ENCODE measurements at regions not wholly inside any gene's neighbourhood (a gene's known extent, or its start where the extent isn't known, plus 50 kb on each side); places are given as distances from the start of the nearest gene placed in this dataset.

DNA sequence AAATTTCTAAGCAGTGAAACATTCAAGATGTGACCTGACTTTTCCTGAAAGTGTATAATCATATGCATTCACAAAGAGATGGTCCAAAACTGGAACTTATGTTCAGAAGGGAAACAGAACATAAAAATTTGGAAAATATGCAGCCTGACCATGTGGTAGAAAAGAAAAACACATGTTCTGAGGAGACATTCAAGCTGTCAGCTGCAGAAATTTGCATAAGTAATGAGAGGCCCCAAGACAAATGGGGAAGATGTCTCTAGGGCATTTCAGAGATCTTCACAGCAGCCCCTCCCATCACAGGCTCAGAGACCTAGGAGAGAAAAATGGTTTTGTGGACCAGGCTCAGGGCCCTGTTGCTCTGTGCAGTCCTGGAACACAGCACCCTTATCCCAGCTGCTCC is 123.8 kb downstream of the RPIA start:
- H3K4me3 ChIP-seq (ENCODE audit: low read depth in 1 of 2, low read length in 2 of 2), result no peak overlapping the region
- H3K9me3 ChIP-seq (ENCODE audit: control insufficient read depth in 2 of 2, insufficient read depth in 1 of 2, low read depth in 1 of 2, low read length in 1 of 2), result peaks cover 0 to 2% of the 10 kb centered on the region in 2 donors
- H3K27me3 ChIP-seq (ENCODE audit: control insufficient read depth in 1 of 2, insufficient read depth in 2 of 2, low read length in 2 of 2), result no peaks in the 10 kb centered on the region
- H3K36me3 ChIP-seq (ENCODE audit: control insufficient read depth in 2 of 2, insufficient read depth in 2 of 2, low read length in 1 of 2), result no peaks in the 10 kb centered on the region
- H3K4me1 ChIP-seq (ENCODE audit: control insufficient read depth in 2 of 2, insufficient read depth in 2 of 2, low read length in 1 of 2), result no peaks in the 10 kb centered on the region
- H3K27ac ChIP-seq (ENCODE audit: low read depth in 2 of 2, low read length in 1 of 2), result no peak overlapping the region

DNA sequence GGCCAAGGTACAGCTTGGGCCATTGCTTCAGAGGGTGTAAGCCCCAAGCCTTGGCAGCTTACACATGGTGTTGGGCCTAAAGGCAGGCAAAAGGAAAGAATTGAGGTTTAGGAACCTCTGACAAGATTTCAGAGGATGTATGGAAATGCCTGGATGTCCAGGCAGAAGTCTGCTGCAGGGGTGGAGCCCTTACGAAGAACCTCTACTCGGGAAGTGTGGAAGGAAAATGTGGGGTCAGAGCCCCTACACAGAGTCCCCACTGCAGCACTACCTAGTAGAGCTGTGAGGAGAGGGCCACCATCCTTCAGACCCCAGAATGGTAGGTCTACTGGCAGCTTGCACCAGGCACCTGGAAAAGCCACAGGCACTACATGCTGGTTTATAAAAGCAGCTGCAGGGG is 124.2 kb downstream of the RPIA start:
- Histone ChIP-seq H3K27ac (ENCODE audit: low read depth in 2 of 2, low read length in 1 of 2) (no peak overlapping the region), H3K4me3 (ENCODE audit: low read depth in 1 of 2, low read length in 2 of 2) (no peak overlapping the region), H3K9me3 (ENCODE audit: control insufficient read depth in 2 of 2, insufficient read depth in 1 of 2, low read depth in 1 of 2, low read length in 1 of 2) (peaks cover 0 to 2% of the 10 kb centered on the region in 2 donors), H3K36me3 (ENCODE audit: control insufficient read depth in 2 of 2, insufficient read depth in 2 of 2, low read length in 1 of 2) (no peaks in the 10 kb centered on the region), H3K27me3 (ENCODE audit: control insufficient read depth in 1 of 2, insufficient read depth in 2 of 2, low read length in 2 of 2) (no peaks in the 10 kb centered on the region), H3K4me1 (ENCODE audit: control insufficient read depth in 2 of 2, insufficient read depth in 2 of 2, low read length in 1 of 2) (no peaks in the 10 kb centered on the region)
- WGBS, 2 donors, result 93 to 97% methylated on average over 2 of the region's 2 CpGs

DNA sequence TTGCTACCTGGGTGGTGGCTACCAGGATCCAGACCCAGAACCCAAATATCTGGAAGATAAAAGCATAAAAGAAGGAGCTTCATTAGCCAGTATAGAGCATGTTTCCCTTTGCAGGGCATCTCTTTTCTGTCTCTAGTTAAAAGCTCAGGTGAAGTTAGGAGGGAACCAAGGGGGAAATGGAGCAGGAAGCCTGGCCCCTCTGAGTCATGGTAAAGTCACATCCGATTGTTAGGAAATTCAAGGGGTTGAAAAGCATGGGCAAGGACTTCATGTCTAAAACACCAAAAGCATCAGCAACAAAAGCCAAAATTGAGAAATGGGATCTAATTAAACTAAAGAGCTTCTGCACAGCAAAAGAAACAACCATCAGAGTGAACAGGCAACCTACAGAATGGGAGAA is 126.9 kb downstream of the RPIA start:
- no peaks in the 10 kb centered on the region for H3K9me3 ChIP-seq (ENCODE audit: control insufficient read depth in 2 of 2, insufficient read depth in 1 of 2, low read depth in 1 of 2, low read length in 1 of 2)
- H3K27me3 ChIP-seq (ENCODE audit: control insufficient read depth in 1 of 2, insufficient read depth in 2 of 2, low read length in 2 of 2), result no peaks in the 10 kb centered on the region
- WGBS, 2 donors, result 56 to 69% methylated on average over 1 of the region's 1 CpG
- H3K27ac ChIP-seq (ENCODE audit: low read depth in 2 of 2, low read length in 1 of 2), result no peak overlapping the region
- peaks cover 0 to 4% of the 10 kb centered on the region in 2 donors for H3K4me1 ChIP-seq (ENCODE audit: control insufficient read depth in 2 of 2, insufficient read depth in 2 of 2, low read length in 1 of 2)
- no peak overlapping the region for H3K4me3 ChIP-seq (ENCODE audit: low read depth in 1 of 2, low read length in 2 of 2)
- no peaks in the 10 kb centered on the region for H3K36me3 ChIP-seq (ENCODE audit: control insufficient read depth in 2 of 2, insufficient read depth in 2 of 2, low read length in 1 of 2)

DNA sequence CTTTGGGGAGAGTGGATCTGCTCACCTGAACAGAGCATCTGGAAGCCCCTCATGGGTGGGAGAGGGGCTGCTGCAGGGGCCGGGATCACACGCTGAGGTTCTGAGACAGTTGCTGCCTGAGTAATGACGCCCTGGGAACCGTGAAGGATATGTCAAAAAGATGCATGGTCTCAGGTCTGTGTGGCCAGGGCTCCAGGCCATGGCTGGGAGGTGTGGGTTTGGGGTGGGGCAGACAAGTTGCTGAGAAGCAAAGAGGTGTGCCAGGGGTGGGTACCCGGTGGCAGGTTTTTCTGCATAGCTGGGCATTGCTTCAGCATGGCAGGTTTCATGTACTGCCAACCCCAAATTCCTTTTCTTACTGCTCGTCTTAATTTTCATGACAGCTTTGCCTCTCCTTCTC is 133.5 kb downstream of the RPIA start:
- Histone ChIP-seq H3K36me3 (ENCODE audit: control insufficient read depth in 2 of 2, insufficient read depth in 2 of 2, low read length in 1 of 2) (no peaks in the 10 kb centered on the region), H3K27ac (ENCODE audit: low read depth in 2 of 2, low read length in 1 of 2) (peak overlapping the region; percentile 92 to 93)
- WGBS, 2 donors, result 43 to 47% methylated on average over 6 of the region's 6 CpGs

DNA sequence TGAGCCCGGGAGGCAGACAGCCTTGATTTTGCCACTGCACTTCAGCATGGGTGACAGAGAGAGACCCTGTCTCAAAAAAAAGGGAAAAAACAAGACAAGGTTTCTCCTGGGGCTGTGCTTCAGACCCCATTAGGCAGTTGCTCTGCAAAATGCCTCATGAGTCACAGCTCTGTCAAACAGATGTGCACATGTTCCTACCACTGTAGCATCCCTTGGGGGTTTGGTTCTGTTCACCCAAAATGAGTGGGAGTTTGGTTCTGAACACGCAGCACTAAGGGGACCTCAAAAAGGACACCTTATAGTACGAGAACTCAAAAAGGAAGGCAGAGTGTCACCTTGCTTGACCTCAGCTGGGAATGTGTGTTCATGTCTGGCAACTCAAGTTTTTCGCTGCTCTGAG is 134.9 kb downstream of the RPIA start:
- H3K36me3 ChIP-seq (ENCODE audit: control insufficient read depth in 2 of 2, insufficient read depth in 2 of 2, low read length in 1 of 2), result no peaks in the 10 kb centered on the region
- H3K9me3 ChIP-seq (ENCODE audit: control insufficient read depth in 2 of 2, insufficient read depth in 1 of 2, low read depth in 1 of 2, low read length in 1 of 2), result no peaks in the 10 kb centered on the region
- 71% methylated on average over 4 of the region's 4 CpGs for WGBS, 2 donors
- peak overlapping the region in 1 of 2 donors; percentile 22 for H3K27ac ChIP-seq (ENCODE audit: low read depth in 2 of 2, low read length in 1 of 2)
- H3K27me3 ChIP-seq (ENCODE audit: control insufficient read depth in 1 of 2, insufficient read depth in 2 of 2, low read length in 2 of 2), result no peaks in the 10 kb centered on the region
- H3K4me1 ChIP-seq (ENCODE audit: control insufficient read depth in 2 of 2, insufficient read depth in 2 of 2, low read length in 1 of 2), result peaks cover 0 to 8% of the 10 kb centered on the region in 2 donors
- H3K4me3 ChIP-seq (ENCODE audit: low read depth in 1 of 2, low read length in 2 of 2), result no peak overlapping the region

More for the DNA sequence above, 133.5 kb downstream of the RPIA start:
- Histone ChIP-seq H3K4me3 (ENCODE audit: low read depth in 1 of 2, low read length in 2 of 2) (peak overlapping the region; percentile 21 to 31), H3K9me3 (ENCODE audit: control insufficient read depth in 2 of 2, insufficient read depth in 1 of 2, low read depth in 1 of 2, low read length in 1 of 2) (no peaks in the 10 kb centered on the region), H3K4me1 (ENCODE audit: control insufficient read depth in 2 of 2, insufficient read depth in 2 of 2, low read length in 1 of 2) (peaks cover 0 to 4% of the 10 kb centered on the region in 2 donors), H3K27me3 (ENCODE audit: control insufficient read depth in 1 of 2, insufficient read depth in 2 of 2, low read length in 2 of 2) (no peaks in the 10 kb centered on the region)

DNA sequence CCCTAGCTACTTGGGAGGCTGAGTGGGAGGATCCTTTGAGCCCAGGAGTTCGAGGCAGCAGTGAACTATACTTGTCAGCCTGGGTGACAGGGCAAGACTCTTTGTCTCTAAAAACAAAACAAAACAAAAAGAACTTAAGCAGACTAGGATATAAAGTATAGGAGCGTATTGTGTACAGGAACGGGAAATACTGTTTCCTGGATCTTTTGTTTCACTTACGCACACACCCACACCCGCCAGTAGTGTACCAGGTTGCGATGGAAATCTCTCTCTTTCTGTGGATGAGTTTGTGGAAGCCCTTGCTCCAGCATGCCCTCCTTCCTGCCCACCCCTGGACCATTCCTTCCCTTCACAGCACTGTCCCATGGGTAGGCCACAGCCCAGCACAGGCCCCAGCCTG is 136.3 kb downstream of the RPIA start:
- peaks cover 0 to 4% of the 10 kb centered on the region in 2 donors for H3K4me1 ChIP-seq (ENCODE audit: control insufficient read depth in 2 of 2, insufficient read depth in 2 of 2, low read length in 1 of 2)
- no peaks in the 10 kb centered on the region for H3K27me3 ChIP-seq (ENCODE audit: control insufficient read depth in 1 of 2, insufficient read depth in 2 of 2, low read length in 2 of 2)
- no peaks in the 10 kb centered on the region for H3K36me3 ChIP-seq (ENCODE audit: control insufficient read depth in 2 of 2, insufficient read depth in 2 of 2, low read length in 1 of 2)
- peaks cover 0 to 3% of the 10 kb centered on the region in 2 donors for H3K9me3 ChIP-seq (ENCODE audit: control insufficient read depth in 2 of 2, insufficient read depth in 1 of 2, low read depth in 1 of 2, low read length in 1 of 2)
- 69 to 70% methylated on average over 6 of the region's 6 CpGs for WGBS, 2 donors
- peak overlapping the region; percentile 51 to 63 for H3K27ac ChIP-seq (ENCODE audit: low read depth in 2 of 2, low read length in 1 of 2)
- no peak overlapping the region for H3K4me3 ChIP-seq (ENCODE audit: low read depth in 1 of 2, low read length in 2 of 2)

DNA sequence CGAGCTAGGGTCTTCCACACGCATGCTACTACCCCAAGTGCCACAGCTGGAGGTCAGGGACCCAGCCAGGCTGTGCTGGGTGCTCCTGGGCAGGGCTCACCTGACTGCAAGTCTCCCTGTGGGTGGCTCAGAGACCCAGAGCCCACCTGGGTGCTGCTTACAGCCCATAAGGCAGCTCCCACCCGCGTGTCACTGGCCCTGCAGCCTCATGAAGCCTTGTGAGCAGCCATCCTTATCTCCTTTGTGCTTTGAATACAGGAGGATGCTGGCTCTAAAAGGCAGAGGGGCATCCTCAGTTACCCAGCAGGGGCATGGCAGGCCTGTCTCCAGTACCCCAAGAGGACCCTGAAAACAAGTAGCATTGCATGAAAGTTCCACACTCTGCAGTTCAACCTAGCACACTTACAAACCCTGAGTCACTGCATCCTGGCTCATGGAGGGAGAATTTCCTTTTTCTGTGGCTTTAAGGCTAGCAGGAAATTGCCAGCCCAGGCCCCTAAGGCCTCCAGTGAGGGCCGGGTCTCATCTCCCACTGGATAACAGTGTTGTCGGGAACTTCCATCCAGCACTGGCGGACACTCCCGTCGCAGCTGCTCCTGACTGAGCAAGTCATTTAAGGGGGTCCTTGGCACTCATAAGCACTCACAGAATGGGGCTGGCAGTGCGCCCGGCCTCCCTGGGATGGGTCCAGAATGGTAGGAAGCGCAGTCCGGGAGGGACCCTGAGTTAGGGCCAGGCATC is 137.1 kb downstream of the RPIA start:
- peaks cover 0 to 3% of the 10 kb centered on the region in 2 donors for H3K9me3 ChIP-seq (ENCODE audit: control insufficient read depth in 2 of 2, insufficient read depth in 1 of 2, low read depth in 1 of 2, low read length in 1 of 2)
- no peaks in the 10 kb centered on the region for H3K27me3 ChIP-seq (ENCODE audit: control insufficient read depth in 1 of 2, insufficient read depth in 2 of 2, low read length in 2 of 2)
- peaks cover 0 to 4% of the 10 kb centered on the region in 2 donors for H3K4me1 ChIP-seq (ENCODE audit: control insufficient read depth in 2 of 2, insufficient read depth in 2 of 2, low read length in 1 of 2)
- H3K27ac ChIP-seq (ENCODE audit: low read depth in 2 of 2, low read length in 1 of 2), result peak overlapping the region in 1 of 2 donors; percentile 61
- 66 to 67% methylated on average over 12 to 13 of the region's 13 CpGs for WGBS, 2 donors
- H3K4me3 ChIP-seq (ENCODE audit: low read depth in 1 of 2, low read length in 2 of 2), result no peak overlapping the region
- no peaks in the 10 kb centered on the region for H3K36me3 ChIP-seq (ENCODE audit: control insufficient read depth in 2 of 2, insufficient read depth in 2 of 2, low read length in 1 of 2)

DNA sequence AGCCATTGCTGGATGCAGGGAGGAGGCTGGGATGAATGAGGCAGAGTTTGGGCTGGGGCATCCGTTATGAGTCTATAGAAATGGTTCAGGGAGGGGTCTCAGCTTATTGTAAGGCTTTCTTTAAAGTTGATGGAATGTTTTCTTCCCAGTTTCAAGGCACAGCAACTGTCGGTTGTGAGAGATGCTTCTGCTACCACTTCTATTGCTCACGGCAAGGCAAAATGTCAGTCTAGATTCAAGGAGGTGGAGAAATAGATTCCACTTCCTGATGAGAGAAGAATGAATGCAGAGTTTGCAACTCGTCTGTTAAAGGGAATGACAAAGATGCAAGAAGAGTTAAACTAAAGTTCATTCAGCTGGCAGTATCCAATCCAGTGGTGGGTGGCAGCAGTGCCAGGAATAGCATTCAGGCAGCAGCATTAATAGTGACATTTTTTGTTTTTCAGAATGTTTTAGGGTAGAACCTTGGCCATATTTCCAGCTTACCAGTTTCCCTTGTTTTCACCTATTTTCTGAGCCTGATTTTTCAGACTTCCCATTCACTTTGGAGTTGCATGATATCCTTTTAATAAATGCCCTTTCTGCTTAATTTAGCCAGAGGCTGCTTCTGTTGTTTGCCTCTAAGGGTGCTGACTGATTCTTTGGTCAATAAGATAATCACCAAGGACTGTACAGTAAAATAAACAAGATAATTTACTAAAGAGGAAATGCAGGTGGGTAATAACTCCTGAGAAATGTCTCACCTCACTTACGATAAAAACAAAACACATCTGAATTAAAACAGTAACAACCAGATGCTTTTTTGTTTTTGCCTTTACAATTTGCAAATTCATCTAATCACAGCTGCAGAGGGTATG is 138.4 kb downstream of the RPIA start:
- no peak overlapping the region for H3K27ac ChIP-seq (ENCODE audit: low read depth in 2 of 2, low read length in 1 of 2)
- peaks cover 0 to 3% of the 10 kb centered on the region in 2 donors for H3K9me3 ChIP-seq (ENCODE audit: control insufficient read depth in 2 of 2, insufficient read depth in 1 of 2, low read depth in 1 of 2, low read length in 1 of 2)
- H3K4me3 ChIP-seq (ENCODE audit: low read depth in 1 of 2, low read length in 2 of 2), result no peak overlapping the region
- H3K27me3 ChIP-seq (ENCODE audit: control insufficient read depth in 1 of 2, insufficient read depth in 2 of 2, low read length in 2 of 2), result no peaks in the 10 kb centered on the region
- H3K36me3 ChIP-seq (ENCODE audit: control insufficient read depth in 2 of 2, insufficient read depth in 2 of 2, low read length in 1 of 2), result no peaks in the 10 kb centered on the region
- H3K4me1 ChIP-seq (ENCODE audit: control insufficient read depth in 2 of 2, insufficient read depth in 2 of 2, low read length in 1 of 2), result peaks cover 0 to 4% of the 10 kb centered on the region in 2 donors
- WGBS, 2 donors, result 53 to 64% methylated on average over 5 of the region's 5 CpGs

DNA sequence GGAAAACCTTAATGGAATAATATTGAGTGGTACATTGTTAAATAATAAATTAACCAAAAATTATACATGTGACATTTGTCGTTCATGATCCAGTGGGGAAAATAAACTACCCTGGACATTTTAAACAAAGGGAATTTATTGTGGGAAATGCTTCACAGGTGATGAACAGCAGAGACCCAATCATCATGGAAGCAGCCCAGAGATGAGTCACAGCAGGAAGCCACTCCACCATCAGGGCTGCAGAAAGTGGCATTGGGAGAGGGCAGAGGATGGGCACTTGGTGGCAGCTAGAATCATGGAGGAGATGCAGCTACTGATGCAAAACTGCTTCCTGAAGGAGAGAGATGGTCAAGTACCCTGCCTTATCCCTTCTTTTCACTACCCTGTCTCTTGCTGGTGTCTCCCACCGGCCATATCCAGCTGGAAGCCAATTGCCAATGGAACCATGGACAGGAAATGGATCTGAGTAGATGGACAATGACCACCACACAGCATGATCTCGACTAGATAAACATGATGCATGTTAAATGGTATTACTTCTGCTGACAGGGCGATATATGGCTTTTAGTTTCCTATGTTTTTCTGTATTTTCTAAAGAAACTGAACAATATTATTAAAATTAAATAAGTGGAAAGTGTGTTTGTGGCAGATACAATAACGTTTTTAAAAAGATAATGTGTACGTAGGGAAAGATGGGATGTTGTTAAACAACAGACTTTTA is 139.8 kb downstream of the RPIA start:
- peaks cover 0 to 4% of the 10 kb centered on the region in 2 donors for H3K4me1 ChIP-seq (ENCODE audit: control insufficient read depth in 2 of 2, insufficient read depth in 2 of 2, low read length in 1 of 2)
- no peak overlapping the region for H3K4me3 ChIP-seq (ENCODE audit: low read depth in 1 of 2, low read length in 2 of 2)
- H3K36me3 ChIP-seq (ENCODE audit: control insufficient read depth in 2 of 2, insufficient read depth in 2 of 2, low read length in 1 of 2), result no peaks in the 10 kb centered on the region
- H3K27me3 ChIP-seq (ENCODE audit: control insufficient read depth in 1 of 2, insufficient read depth in 2 of 2, low read length in 2 of 2), result no peaks in the 10 kb centered on the region
- no peak overlapping the region for H3K27ac ChIP-seq (ENCODE audit: low read depth in 2 of 2, low read length in 1 of 2)
- peaks cover 0 to 3% of the 10 kb centered on the region in 2 donors for H3K9me3 ChIP-seq (ENCODE audit: control insufficient read depth in 2 of 2, insufficient read depth in 1 of 2, low read depth in 1 of 2, low read length in 1 of 2)
- WGBS, 2 donors, result 57 to 58% methylated on average over 6 of the region's 6 CpGs
